NCI-H69 (cell line): ENCODE measurements at regions not wholly inside any gene's neighbourhood (a gene's known extent, or its start where the extent isn't known, plus 50 kb on each side); places are given as distances from the start of the nearest gene placed in this dataset.
A peak's percentile ranks its signal among the peaks of the same experiment; 100 is the strongest.
"Not testable (repeated sequence)": the region's sequence is repeated elsewhere in the genome, so short reads cannot be mapped to it uniquely, and the experiment has no call there.

ENCODE experiments used
- DNase-seq: peaks from one replicate; lab custom pipeline; 2025; lab: John Stamatoyannopoulos, UW

- DNase-seq: no peak
Observed at GRCh38 chr4:112076919-112077608, 68.2 kb upstream of the FAM241A start.

GRCh38 chr4:112077743-112078142 is 67.5 kb upstream of the FAM241A start:
- no peak for DNase-seq

GRCh38 chr4:112082954-112083586 is 62.2 kb upstream of the FAM241A start:
- DNase-seq: peak; percentile 45

GRCh38 chr4:112083587-112084347 is 61.5 kb upstream of the FAM241A start:
- DNase-seq: no peak

GRCh38 chr4:112085156-112086035 is 59.9 kb upstream of the FAM241A start:
- no peak for DNase-seq

- no peak for DNase-seq
Observed at GRCh38 chr4:112086036-112086434, 59.2 kb upstream of the FAM241A start.

- not testable (repeated sequence) for DNase-seq
Observed at GRCh38 chr4:112086661-112087060, 58.6 kb upstream of the FAM241A start.

GRCh38 chr4:112092330-112092729 is 52.9 kb upstream of the FAM241A start:
- DNase-seq: not testable (repeated sequence)

- DNase-seq: no peak
Observed at GRCh38 chr4:112093636-112094202, 51.5 kb upstream of the FAM241A start.

GRCh38 chr4:112094330-112094729 is 50.9 kb upstream of the FAM241A start:
- DNase-seq: no peak
